Spinal cord (tissue), 9 donors: ENCODE measurements at regions not wholly inside any gene's neighbourhood (a gene's known extent, or its start where the extent isn't known, plus 50 kb on each side); places are given as distances from the start of the nearest gene placed in this dataset.

Experiments used
- DNase-seq, 6 donors: peaks; one replicate each; pipeline versions ENCODE4 v3.0.0 to v3.0.0-alpha.2; 2013 to 2015; ENCODE audit warnings: low spot score in 6 of 6, low read depth in 4 of 6
- H3K27ac ChIP-seq: one replicate; pipeline ENCODE4 v1.5.1; 2013; ENCODE audit warnings: low read depth, low read length, control low read depth
- H3K27me3 ChIP-seq: one replicate; pipeline ENCODE4 v1.6.1; 2013; ENCODE audit warnings: low read length; ENCODE audit not compliant: control insufficient read depth, insufficient read depth
- H3K36me3 ChIP-seq: one replicate; pipeline ENCODE4 v1.6.1; 2013; ENCODE audit warnings: low read length; ENCODE audit not compliant: control insufficient read depth, insufficient read depth
- H3K4me1 ChIP-seq: one replicate; pipeline ENCODE4 v1.6.1; 2013; ENCODE audit warnings: low read length; ENCODE audit not compliant: control insufficient read depth, insufficient read depth
- H3K4me3 ChIP-seq: one replicate; pipeline ENCODE4 v1.5.1; 2013; ENCODE audit warnings: low read depth, low read length, control low read depth
- H3K9me3 ChIP-seq: one replicate; pipeline ENCODE4 v1.6.1; 2013; ENCODE audit warnings: low read length; ENCODE audit not compliant: control insufficient read depth, insufficient read depth
- WGBS: methylation state at CpG from one replicate; pipeline ENCODE4 v1.1.5; 2013; ENCODE audit warnings: missing lambda C conversion rate; ENCODE audit not compliant: insufficient coverage; 5-methylcytosine and 5-hydroxymethylcytosine counted together
- donor health status: healthy.

DNA sequence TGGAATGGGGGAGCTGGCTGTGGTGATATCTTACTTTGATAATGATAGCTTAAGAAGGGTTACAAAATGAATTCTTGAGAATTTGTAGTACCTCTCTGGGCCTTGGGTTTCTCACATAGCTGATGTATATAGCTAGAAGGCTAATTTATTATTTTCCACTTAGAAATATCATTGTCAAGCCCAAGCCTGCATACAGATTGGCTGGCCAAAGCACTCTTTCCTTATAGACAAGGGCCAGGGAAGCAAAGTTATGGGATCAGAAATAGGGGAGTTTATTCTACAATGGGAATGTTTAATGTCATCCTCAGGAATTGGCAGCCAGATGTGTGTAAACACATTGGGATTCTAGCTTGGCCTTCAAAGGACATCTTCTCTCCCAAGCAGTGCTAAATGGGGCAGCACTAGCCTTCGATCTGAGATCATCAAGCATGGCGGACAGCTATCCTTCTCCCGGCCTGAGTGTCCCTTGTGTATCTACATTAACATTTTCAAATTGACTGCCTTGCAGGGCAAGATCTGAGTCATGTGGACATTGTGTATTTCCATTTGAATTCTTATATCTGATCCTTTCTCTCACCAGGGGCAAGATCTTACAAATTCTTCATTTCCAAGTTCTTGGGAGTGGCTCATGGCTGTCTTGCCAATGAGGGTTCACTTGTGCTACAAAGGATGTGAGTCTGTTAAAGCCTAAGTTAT, 457.2 kb downstream of the ARHGEF28 start:
- H3K27ac ChIP-seq, result no peak overlapping the region
- H3K4me1 ChIP-seq, result no peaks in the 10 kb centered on the region
- no peaks in the 10 kb centered on the region for H3K9me3 ChIP-seq
- H3K4me3 ChIP-seq, result no peak overlapping the region
- WGBS, result 0% methylated on average over 1 of the region's 3 CpGs
- no peak for DNase-seq
- H3K36me3 ChIP-seq, result no peaks in the 10 kb centered on the region
- no peaks in the 10 kb centered on the region for H3K27me3 ChIP-seq

DNA sequence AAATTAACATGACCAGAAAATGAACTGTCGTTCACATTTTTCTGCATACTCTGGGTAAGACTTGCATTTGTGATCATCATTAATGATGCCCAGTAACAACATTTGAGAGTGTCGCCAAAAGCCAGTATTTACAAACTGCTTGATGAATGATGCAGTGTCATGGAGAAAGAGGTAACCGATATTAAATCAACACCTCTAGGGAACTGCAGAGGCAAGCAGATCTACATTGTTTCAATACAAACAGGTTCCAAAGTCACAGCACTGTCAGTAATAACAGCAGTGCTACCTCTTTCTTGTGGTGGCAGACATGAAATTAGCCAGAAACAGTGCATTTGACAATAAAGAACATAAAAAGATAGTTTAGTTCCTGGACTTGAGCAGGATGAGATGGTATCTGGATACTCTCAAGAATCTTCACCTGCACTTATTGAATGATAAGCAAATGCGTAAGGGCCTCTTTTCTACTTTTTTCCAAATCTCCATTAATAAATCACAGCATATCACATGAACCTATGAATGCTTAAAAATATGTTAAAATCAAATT, 456.6 kb downstream of the ARHGEF28 start:
- Histone ChIP-seq H3K4me1 (no peaks in the 10 kb centered on the region), H3K36me3 (no peaks in the 10 kb centered on the region), H3K27me3 (no peaks in the 10 kb centered on the region), H3K9me3 (no peaks in the 10 kb centered on the region), H3K4me3 (no peak overlapping the region), H3K27ac (no peak overlapping the region)
- DNase-seq, result peak in 1 of 6 donors; percentile 16
- 92% methylated on average over 2 of the region's 4 CpGs for WGBS

DNA sequence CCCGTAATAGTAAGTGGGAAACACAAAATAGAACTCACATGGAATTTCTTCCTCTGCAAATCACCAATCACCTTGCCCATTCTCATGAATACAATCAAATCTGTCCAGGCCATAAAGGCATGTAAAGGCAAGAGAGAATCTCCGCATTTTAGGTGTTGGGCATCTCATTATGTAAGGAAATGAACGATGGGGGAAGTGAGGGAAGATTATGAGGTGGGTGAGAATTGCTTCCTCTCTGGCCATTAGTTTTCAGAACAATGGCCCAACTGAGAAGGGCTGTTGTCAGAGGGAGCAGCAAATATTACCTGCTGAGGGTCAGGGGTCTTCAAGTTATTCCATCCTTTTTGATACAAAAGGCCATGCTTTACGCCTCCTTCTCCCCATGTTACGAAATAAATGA, 455.1 kb downstream of the ARHGEF28 start:
- Histone ChIP-seq H3K4me1 (no peaks in the 10 kb centered on the region), H3K27ac (no peak overlapping the region), H3K9me3 (no peaks in the 10 kb centered on the region), H3K36me3 (no peaks in the 10 kb centered on the region), H3K4me3 (no peak overlapping the region), H3K27me3 (no peaks in the 10 kb centered on the region)
- no peak for DNase-seq
- 57% methylated on average over 2 of the region's 5 CpGs for WGBS

DNA sequence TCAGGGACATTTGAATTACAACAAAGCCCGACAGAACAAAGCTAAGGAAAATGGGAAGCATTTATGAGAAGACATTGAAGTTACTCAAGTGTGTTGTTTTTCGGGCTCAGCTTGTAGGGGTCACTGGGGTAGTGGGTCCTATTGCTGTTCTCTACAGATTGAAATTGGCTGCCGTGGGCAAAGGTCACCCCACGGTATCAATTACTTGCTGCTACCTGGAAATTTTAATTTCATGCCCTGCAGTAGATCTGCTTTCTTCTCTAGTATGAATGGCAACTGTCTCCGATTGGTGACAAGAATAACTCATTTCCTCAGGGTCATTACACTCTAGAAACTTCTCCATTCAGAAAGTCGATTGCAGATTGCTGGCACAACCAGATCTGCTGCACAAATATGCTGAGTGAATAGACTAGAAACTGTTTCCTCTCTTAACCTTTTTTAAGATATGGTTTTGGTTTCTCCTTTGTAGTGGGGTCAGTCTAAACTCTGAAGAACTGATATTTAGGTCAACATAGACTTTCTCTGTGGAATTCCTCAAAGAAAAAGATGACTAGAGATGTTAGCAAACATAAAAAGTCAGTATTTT, 454.1 kb downstream of the ARHGEF28 start:
- peak in 1 of 6 donors; percentile 65 for DNase-seq
- WGBS, result 47% methylated on average over 3 of the region's 6 CpGs
- Histone ChIP-seq H3K4me3 (no peak overlapping the region), H3K9me3 (no peaks in the 10 kb centered on the region), H3K27ac (no peak overlapping the region), H3K27me3 (no peaks in the 10 kb centered on the region), H3K4me1 (no peaks in the 10 kb centered on the region), H3K36me3 (no peaks in the 10 kb centered on the region)

DNA sequence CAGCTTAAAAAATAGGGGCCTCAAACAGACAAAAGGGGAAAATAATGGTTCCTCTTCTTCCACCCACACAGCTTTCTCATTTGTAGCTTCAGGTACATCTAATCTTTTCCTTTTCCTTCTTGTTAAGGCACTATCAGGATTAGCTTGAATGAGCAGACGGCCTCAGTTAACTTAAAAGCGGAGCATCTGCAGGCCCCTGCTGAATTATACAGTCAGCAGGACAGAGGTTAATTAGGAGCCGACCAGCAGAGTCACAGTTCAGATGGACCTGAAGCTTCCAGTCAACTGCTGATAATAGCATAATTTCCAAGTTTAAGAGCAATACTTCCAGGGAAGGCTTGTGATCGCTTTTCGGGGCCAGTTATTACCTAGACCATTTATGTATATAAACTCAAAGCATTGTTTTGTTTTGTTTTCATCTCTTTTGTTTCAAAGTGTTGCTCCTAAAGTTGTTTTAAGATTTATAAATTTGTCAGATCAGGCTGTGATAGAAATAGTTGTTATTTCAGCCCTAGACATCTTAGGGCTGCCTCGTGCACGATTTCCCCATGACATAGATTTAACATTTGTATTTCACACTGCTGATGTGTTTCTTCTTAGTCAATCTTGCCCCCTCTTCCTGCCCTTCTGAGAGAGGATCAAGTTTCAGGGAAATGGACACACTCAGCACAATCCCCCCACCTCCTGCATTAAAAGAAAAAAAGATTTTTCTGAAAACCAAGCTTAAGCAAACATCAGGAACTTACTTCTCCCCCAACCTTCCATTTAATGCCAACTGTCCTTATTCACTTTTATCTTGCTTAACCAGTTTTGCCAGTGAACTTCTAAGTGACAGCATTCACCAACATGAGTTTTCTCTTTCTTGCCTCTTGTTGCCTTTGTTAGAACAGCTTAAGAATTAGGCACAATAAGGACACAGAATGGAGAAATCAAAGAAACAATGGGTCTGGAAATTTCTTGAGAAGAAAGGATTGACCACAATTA, 449.8 kb downstream of the ARHGEF28 start:
- 94% methylated on average over 2 of the region's 7 CpGs for WGBS
- Histone ChIP-seq H3K36me3 (no peaks in the 10 kb centered on the region), H3K4me1 (no peaks in the 10 kb centered on the region), H3K27ac (no peak overlapping the region), H3K27me3 (no peaks in the 10 kb centered on the region), H3K9me3 (no peaks in the 10 kb centered on the region), H3K4me3 (no peak overlapping the region)
- DNase-seq, result peak in 1 of 6 donors; percentile 55

DNA sequence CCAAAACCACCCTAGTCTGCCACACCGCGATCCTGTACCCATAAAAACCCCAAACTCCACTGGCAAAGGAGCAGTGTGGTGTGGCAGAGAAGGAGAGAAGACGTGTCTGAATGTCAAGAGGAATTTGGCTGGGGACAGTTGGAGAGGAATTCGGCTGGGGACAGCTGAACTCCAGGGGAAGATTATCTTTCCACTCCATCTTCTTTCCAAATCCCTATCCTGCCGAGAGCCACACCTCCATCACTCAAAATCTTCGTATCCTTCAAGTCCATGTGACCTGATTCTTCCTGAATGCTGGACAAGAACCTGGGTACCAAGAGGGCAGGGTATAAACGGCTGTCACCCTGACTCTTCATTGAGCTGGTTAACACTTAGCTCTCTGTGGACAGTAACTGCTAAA, 448.1 kb downstream of the ARHGEF28 start:
- Histone ChIP-seq H3K27me3 (no peaks in the 10 kb centered on the region), H3K4me3 (no peak overlapping the region), H3K36me3 (no peaks in the 10 kb centered on the region), H3K27ac (no peak overlapping the region), H3K4me1 (no peaks in the 10 kb centered on the region), H3K9me3 (no peaks in the 10 kb centered on the region)
- 78% methylated on average over 3 of the region's 7 CpGs for WGBS
- no peak for DNase-seq

DNA sequence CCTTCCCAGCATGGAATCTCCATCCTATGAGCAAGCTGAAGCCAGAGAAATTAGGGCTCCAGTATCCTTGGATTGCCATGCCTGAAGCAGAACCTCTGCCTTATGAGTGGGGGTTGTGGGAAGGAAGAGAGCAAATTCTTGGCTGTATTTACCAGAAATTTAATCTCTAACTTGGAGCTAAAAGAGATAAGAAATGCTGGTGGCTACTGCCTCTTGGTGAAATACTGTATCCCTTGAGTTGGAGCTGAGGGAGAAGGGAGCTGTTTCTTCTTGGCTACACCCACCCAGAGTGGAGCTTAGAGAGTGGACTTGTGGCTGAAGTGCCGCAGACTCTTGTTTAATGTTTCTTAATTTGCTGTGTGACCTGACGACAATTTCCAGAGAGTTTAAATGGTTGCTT, 447.3 kb downstream of the ARHGEF28 start:
- Histone ChIP-seq H3K4me3 (no peak overlapping the region), H3K4me1 (no peaks in the 10 kb centered on the region), H3K36me3 (no peaks in the 10 kb centered on the region), H3K9me3 (no peaks in the 10 kb centered on the region), H3K27me3 (no peaks in the 10 kb centered on the region), H3K27ac (no peak overlapping the region)
- DNase-seq, result no peak
- WGBS, result no CpG with 5 or more reads among the region's 2 CpGs

DNA sequence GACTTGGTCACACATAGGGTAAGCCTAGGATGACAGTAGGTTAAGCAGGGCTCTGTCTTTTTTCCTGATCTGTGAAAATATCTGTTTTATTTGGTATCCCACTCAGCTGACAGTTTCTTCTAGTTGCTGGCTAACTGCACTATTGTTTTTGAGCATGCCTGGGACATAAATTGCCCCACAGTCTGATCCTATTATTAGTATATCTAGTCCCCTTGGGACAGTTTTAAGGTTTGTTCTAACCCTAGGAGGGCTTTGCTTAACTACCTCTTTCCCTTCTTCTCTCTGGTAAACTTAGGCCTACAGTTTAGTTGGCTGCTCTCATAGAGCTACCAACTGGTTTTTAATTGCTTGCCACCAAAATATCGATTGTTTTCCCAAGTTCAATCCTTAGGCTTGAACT, 446.6 kb downstream of the ARHGEF28 start:
- Histone ChIP-seq H3K4me3 (no peak overlapping the region), H3K9me3 (no peaks in the 10 kb centered on the region), H3K36me3 (no peaks in the 10 kb centered on the region), H3K27ac (no peak overlapping the region), H3K27me3 (no peaks in the 10 kb centered on the region), H3K4me1 (no peaks in the 10 kb centered on the region)
- DNase-seq, result no peak
- WGBS, result no CpG with 5 or more reads among the region's 1 CpG

DNA sequence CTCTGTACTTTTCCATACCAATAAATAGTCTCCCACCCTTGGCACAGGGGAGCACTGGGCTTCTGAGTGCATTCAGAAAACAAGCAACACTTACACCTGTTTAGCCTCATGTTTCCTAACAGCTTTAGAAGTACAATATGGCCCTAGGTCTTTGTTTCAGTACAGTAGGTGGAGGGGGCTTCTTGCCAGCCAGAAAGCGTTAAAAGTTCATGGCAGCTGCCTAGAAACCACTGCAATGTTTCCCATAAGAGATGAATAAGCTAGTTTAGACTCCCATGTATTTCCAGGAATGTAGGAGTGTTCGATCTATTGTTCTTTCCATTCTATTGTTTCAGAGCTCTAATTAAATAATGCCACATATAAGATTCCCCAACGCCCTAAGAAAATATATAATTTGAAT, 444.8 kb downstream of the ARHGEF28 start:
- Histone ChIP-seq H3K36me3 (no peaks in the 10 kb centered on the region), H3K27me3 (no peaks in the 10 kb centered on the region), H3K4me1 (no peaks in the 10 kb centered on the region), H3K9me3 (no peaks in the 10 kb centered on the region), H3K27ac (no peak overlapping the region), H3K4me3 (no peak overlapping the region)
- DNase-seq, result no peak
- no CpG with 5 or more reads among the region's 3 CpGs for WGBS
